PC-3 (cell line): ENCODE measurements at regions not wholly inside any gene's neighbourhood (a gene's known extent, or its start where the extent isn't known, plus 50 kb on each side); places are given as distances from the start of the nearest gene placed in this dataset.

ENCODE experiments used
- CTCF ChIP-seq: fragments of 300-600 bp; sonication (generic); conservative IDR thresholded peaks from 2 replicates; pipeline ENCODE4 v1.5.1; 2017; ENCODE audit warnings: antibody characterized with exemption, low read depth, mild to moderate bottlenecking, low read length
- EZH2 ChIP-seq: fragments of 300-600 bp; sonication (generic); IDR thresholded peaks from one replicate; pipeline ENCODE4 v1.6.1; 2017; ENCODE audit warnings: antibody characterized with exemption, mild to moderate bottlenecking, low read length; ENCODE audit not compliant: unreplicated experiment

- TF ChIP-seq CTCF = no peak
- TF ChIP-seq EZH2 = no peak
Observed at GRCh38 chr1:238214449-238214848, 323.7 kb upstream of the ZP4 start.
